GM21423 (cell line): ENCODE measurements at regions not wholly inside any gene's neighbourhood (a gene's known extent, or its start where the extent isn't known, plus 50 kb on each side); places are given as distances from the start of the nearest gene placed in this dataset.

ENCODE experiments used
- ATAC-seq: cut with Tn5 transposase; IDR thresholded peaks from one replicate; pipeline ENCODE4 v1.9.1; 2021; ENCODE audit warnings: mild to moderate bottlenecking, moderate library complexity; ENCODE audit not compliant: unreplicated experiment

GRCh38 chr1:70916034-70916427, 131.6 kb downstream of the PTGER3 start:
- ATAC-seq: no peak

DNA sequence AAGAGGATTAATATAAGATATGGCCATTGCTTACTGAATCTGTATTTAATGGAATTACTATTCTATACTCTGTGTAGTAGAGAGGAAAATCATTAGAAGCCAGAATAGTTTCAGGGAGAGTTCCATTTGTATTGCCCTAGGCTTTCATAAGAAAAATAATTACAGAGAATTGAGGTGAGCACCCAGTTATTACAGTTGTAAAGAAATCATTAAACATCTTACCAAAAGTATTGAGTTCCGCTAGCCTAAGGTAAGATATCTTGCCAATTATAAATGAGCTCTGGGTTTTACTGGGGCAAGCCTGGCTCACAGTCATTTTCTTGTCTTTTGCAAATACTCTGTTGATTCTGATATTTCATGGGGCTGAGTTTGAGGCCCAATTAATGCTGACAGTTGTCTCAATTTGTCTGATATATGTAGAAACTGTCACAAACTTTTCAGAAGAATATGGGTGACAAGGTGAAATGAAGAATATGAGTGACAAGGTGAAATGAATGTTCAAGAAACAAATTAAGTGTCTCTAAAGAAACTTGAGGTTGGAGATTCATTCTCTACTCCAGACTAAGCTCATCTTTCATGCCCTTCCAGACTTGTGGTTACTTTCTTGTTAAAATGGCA, 127.8 kb downstream of the PTGER3 start:
- ATAC-seq: no peak
